ENCODE measurements at regions not wholly inside any gene's neighbourhood (a gene's known extent, or its start where the extent isn't known, plus 50 kb on each side); places are given as distances from the start of the nearest gene placed in this dataset.

DNA sequence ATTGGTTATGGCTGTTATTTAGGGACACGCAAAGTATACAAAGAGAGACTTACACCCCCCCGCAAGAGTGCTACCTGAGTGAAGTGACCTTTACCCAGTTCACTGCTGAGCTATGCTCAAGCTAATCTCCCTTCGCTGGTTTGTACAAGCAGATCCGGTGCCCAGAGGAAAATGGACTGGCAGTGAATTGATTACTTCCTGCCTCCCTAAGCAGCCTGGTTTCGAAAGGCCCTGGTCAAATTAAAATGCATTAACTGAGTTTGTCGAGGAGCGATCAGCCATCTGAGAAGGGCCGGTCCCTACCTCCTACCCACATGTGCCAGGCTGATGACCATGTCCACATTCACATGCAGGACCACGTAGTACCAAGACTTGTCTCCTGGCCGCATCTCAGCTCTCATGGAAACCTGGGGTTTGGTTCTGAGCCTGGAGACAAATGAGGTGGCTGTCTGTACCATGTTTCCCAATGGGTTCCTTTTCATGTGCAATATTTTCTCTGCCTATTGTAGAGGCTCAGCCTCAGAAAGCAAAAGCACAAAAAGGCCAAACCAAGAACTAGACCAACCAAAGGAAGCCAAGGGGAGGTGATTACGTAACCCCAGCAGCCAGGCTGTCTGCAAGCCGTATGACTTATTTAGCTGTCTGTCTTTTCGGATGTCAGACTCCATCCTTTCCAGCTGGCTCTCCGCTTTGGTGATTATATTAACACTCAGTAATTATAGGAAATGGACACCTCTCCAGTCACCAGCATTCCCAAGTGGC is 284.7 kb upstream of the PWP1 start:
- Mint-ChIP-seq H3K36me3 (ENCODE audit: low read depth) (no peaks in the 10 kb centered on the region), H3K9me3 (ENCODE audit: low read depth) (no peaks in the 10 kb centered on the region), H3K4me1 (ENCODE audit: low read depth) (no peaks in the 10 kb centered on the region), H3K27me3 (ENCODE audit: low read depth) (no peaks in the 10 kb centered on the region), H3K27ac (ENCODE audit: unreplicated experiment) (no peak overlapping the region), H3K4me3 (ENCODE audit: unreplicated experiment) (no peak overlapping the region)
- TF ChIP-seq, protein P1, sequence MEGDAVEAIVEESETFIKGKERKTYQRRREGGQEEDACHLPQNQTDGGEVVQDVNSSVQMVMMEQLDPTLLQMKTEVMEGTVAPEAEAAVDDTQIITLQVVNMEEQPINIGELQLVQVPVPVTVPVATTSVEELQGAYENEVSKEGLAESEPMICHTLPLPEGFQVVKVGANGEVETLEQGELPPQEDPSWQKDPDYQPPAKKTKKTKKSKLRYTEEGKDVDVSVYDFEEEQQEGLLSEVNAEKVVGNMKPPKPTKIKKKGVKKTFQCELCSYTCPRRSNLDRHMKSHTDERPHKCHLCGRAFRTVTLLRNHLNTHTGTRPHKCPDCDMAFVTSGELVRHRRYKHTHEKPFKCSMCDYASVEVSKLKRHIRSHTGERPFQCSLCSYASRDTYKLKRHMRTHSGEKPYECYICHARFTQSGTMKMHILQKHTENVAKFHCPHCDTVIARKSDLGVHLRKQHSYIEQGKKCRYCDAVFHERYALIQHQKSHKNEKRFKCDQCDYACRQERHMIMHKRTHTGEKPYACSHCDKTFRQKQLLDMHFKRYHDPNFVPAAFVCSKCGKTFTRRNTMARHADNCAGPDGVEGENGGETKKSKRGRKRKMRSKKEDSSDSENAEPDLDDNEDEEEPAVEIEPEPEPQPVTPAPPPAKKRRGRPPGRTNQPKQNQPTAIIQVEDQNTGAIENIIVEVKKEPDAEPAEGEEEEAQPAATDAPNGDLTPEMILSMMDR (IDR thresholded peaks at IDR 0.05), result no peak
- no peak for DNase-seq (ENCODE audit: low spot score)

DNA sequence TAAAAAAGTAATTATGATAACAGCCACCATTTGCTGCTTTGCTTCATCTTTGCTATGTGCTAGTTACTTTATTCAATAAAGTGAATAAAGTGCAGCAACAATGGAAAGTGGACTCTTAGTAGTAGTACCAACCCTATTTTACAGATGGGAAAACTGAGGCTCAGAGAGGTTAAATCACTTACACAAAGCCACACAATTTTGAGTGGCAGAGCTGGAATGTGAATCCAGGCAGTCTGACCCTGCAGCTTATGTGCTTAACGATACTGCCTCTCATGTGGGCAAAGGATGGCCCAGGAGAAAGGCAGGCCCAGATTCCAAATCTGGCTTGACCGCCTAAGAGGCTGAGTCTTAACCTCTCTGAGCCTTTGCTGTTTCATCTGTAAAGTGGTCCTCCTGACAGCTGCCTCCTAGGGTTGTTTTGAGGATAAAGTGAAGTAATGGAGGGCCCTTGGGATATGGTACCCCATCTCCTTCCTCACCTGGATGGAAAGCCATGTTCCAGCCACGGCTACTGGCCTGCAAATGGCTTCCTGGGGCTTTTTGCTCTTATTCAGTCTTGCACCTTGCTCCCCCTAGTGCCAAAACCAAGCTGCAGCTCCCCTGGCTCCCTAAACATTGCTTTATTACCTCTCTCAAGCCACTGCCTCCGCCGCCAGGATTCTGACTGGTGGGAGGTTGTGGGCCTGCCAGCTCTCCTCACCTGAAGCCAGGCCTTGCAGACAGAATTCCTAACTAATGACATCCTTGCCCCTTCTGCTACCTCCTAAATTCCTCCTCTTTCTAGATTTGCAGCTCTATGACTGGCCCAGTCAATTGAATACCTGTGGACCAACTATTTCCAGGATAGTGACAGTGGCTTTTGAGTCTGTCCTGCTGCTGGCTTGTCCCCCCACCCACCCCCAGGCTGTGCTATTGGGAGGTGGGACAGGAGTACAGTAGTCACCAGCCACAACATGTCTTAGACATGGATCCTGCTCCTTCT is 283.3 kb upstream of the PWP1 start:
- Mint-ChIP-seq H3K27me3 (ENCODE audit: low read depth) (no peaks in the 10 kb centered on the region), H3K4me1 (ENCODE audit: low read depth) (no peaks in the 10 kb centered on the region), H3K36me3 (ENCODE audit: low read depth) (no peaks in the 10 kb centered on the region), H3K9me3 (ENCODE audit: low read depth) (no peaks in the 10 kb centered on the region), H3K27ac (ENCODE audit: unreplicated experiment) (no peak overlapping the region), H3K4me3 (ENCODE audit: unreplicated experiment) (no peak overlapping the region)
- TF ChIP-seq, protein P1 (IDR thresholded peaks at IDR 0.05), result peak; percentile 76
- DNase-seq (ENCODE audit: low spot score), result no peak

DNA sequence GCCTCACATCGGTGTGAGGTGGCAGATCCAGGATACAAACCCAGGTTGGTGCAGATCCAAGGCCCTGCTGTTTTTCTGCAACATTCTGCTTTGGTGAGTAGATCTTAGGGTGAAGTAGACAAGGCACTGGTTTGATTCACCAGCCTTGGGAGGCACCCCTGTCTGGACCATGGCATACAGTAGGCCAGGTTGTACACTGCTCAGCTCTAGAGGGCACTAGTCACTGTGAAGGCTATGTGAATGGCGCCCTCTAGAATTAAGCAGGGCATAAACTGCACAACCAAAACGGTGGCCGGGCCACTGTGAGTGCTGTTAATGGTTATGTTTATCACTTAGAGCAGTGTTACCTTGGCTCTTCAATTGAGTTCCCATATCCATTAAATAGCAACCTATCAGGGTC is 280.6 kb upstream of the PWP1 start:
- Mint-ChIP-seq H3K36me3 (ENCODE audit: low read depth) (no peaks in the 10 kb centered on the region), H3K27ac (ENCODE audit: unreplicated experiment) (no peak overlapping the region), H3K27me3 (ENCODE audit: low read depth) (no peaks in the 10 kb centered on the region), H3K4me3 (ENCODE audit: unreplicated experiment) (no peak overlapping the region), H3K9me3 (ENCODE audit: low read depth) (no peaks in the 10 kb centered on the region), H3K4me1 (ENCODE audit: low read depth) (no peaks in the 10 kb centered on the region)
- TF ChIP-seq, protein P1 (IDR thresholded peaks at IDR 0.05), result peak; percentile 48
- no peak for DNase-seq (ENCODE audit: low spot score)

DNA sequence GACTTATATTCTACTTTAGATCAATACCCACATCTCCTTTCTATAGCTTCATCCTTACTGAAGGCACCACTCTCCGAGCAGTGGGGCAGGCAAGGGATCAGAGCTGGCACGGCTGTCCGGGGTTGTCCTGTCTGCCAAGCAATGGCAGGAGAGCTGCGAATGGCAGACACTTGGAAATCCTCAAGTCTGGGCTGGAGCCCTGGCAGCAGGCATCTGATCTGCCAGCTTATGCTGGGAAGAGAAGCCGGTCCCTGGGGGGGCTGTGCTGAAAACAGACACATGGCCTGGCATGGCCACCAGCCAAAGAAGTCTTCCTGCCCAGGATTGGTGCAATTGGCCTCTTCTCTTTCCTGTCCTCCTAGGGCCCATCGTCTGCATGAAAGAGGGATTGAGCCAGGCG is 280.2 kb upstream of the PWP1 start:
- no peak overlapping the region for H3K27ac Mint-ChIP-seq (ENCODE audit: unreplicated experiment)
- TF ChIP-seq, protein P1 (IDR thresholded peaks at IDR 0.05), result no peak
- H3K4me1 Mint-ChIP-seq (ENCODE audit: low read depth), result no peaks in the 10 kb centered on the region
- H3K9me3 Mint-ChIP-seq (ENCODE audit: low read depth), result no peaks in the 10 kb centered on the region
- DNase-seq (ENCODE audit: low spot score), result no peak
- no peaks in the 10 kb centered on the region for H3K27me3 Mint-ChIP-seq (ENCODE audit: low read depth)
- no peaks in the 10 kb centered on the region for H3K36me3 Mint-ChIP-seq (ENCODE audit: low read depth)
- no peak overlapping the region for H3K4me3 Mint-ChIP-seq (ENCODE audit: unreplicated experiment)

DNA sequence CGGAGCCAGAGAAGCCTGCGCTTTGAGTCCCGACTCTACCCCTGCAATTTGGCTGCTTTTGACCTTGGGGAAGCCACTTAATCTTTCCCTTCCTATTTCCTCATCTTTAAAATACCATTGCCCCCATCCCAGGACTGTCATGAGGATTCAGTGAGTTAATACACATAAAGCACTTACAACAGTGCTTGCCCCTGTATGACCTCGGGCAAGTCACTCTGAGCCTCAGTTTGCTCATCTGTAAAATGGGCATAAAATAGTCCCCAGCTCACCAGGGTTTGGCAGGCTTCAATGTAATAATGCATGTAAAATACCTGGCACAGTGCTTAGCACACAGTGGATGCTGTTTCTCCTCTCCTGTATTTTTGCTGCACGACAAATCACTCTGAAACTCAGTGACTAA is 278.7 kb upstream of the PWP1 start:
- Mint-ChIP-seq H3K27ac (ENCODE audit: unreplicated experiment) (no peak overlapping the region), H3K9me3 (ENCODE audit: low read depth) (no peaks in the 10 kb centered on the region), H3K27me3 (ENCODE audit: low read depth) (no peaks in the 10 kb centered on the region), H3K4me3 (ENCODE audit: unreplicated experiment) (no peak overlapping the region), H3K4me1 (ENCODE audit: low read depth) (peaks cover 4% of the 10 kb centered on the region), H3K36me3 (ENCODE audit: low read depth) (no peaks in the 10 kb centered on the region)
- DNase-seq (ENCODE audit: low spot score), result no peak
- TF ChIP-seq, protein P1 (IDR thresholded peaks at IDR 0.05), result no peak

Data from chondrocyte (in vitro differentiated cells).